H9 (cell line): ENCODE measurements at regions not wholly inside any gene's neighbourhood (a gene's known extent, or its start where the extent isn't known, plus 50 kb on each side); places are given as distances from the start of the nearest gene placed in this dataset.

Experiments used
- DNase-seq: peaks from one replicate; pipeline ENCODE4 v3.0.0-alpha.2; 2017
- H2AFZ ChIP-seq: one replicate; pipeline ENCODE4 v1.6.1; 2013; ENCODE audit warnings: mild to moderate bottlenecking, low read length, control low read depth, moderate library complexity
- H2AK5ac ChIP-seq: 2 replicates; pipeline ENCODE4 v1.6.1; 2013; ENCODE audit warnings: low read length, control low read depth, mixed read lengths; ENCODE audit not compliant: insufficient read length
- H2BK120ac ChIP-seq: one replicate; pipeline ENCODE4 v1.6.1; 2013; ENCODE audit warnings: low read depth, mild to moderate bottlenecking, low read length, control low read depth, inconsistent platforms; ENCODE audit not compliant: poor library complexity, severe bottlenecking
- H2BK12ac ChIP-seq: 2 replicates; pipeline ENCODE4 v1.6.1; 2013; ENCODE audit warnings: low read length, control low read depth, mixed read lengths, low read depth; ENCODE audit not compliant: insufficient read length
- H2BK15ac ChIP-seq: 2 replicates; pipeline ENCODE4 v1.6.1; 2013; ENCODE audit warnings: low read depth, low read length, control low read depth
- H2BK20ac ChIP-seq: one replicate; pipeline ENCODE4 v1.6.1; 2013; ENCODE audit warnings: low read depth, mild to moderate bottlenecking, low read length, control low read depth, inconsistent platforms; ENCODE audit not compliant: poor library complexity, severe bottlenecking
- H2BK5ac ChIP-seq: 2 replicates; pipeline ENCODE4 v1.6.1; 2013; ENCODE audit warnings: low read length, control low read depth, mixed read lengths; ENCODE audit not compliant: insufficient read length
- H3K14ac ChIP-seq: 2 replicates; pipeline ENCODE4 v1.6.1; 2013; ENCODE audit warnings: low read length, control low read depth; ENCODE audit not compliant: insufficient read depth
- H3K18ac ChIP-seq: 2 replicates; pipeline ENCODE4 v1.6.1; 2013; ENCODE audit warnings: low read depth, mild to moderate bottlenecking, mixed read lengths, low read length, control low read depth; ENCODE audit not compliant: insufficient read length
- H3K23ac ChIP-seq: 2 replicates; pipeline ENCODE4 v1.6.1; 2013; ENCODE audit warnings: low read length, control low read depth, mixed read lengths, low read depth; ENCODE audit not compliant: insufficient read length
- H3K23me2 ChIP-seq: 2 replicates; pipeline ENCODE4 v1.6.1; 2013; ENCODE audit warnings: low read depth, mild to moderate bottlenecking, mixed read lengths, low read length, control low read depth; ENCODE audit not compliant: insufficient read length, poor library complexity, severe bottlenecking
- H3K27ac ChIP-seq: 2 replicates; pipeline ENCODE4 v1.5.1; 2013; ENCODE audit warnings: low read length, control low read depth, mixed read lengths, low read depth; ENCODE audit not compliant: insufficient read length
- H3K27me3 ChIP-seq: 2 replicates; pipeline ENCODE4 v1.6.1; 2013; ENCODE audit warnings: low read length, control low read depth, inconsistent platforms; ENCODE audit not compliant: insufficient read depth
- H3K4ac ChIP-seq: 2 replicates; pipeline ENCODE4 v1.6.1; 2013; ENCODE audit warnings: low read depth, mild to moderate bottlenecking, control low read depth, inconsistent platforms, low read length, moderate library complexity
- H3K4me1 ChIP-seq: 2 replicates; pipeline ENCODE4 v1.6.1; 2013; ENCODE audit warnings: low read length, control low read depth, inconsistent platforms; ENCODE audit not compliant: insufficient read depth
- H3K4me2 ChIP-seq: 2 replicates; pipeline ENCODE4 v1.6.1; 2013; ENCODE audit warnings: low read length, control low read depth, mixed read lengths; ENCODE audit not compliant: insufficient read length, insufficient read depth
- H3K56ac ChIP-seq: 2 replicates; pipeline ENCODE4 v1.6.1; 2013; ENCODE audit warnings: low read depth, mild to moderate bottlenecking, mixed read lengths, low read length, control low read depth; ENCODE audit not compliant: insufficient read length
- H3K79me1 ChIP-seq: 2 replicates; pipeline ENCODE4 v1.6.1; 2013; ENCODE audit warnings: low read depth, mild to moderate bottlenecking, moderate library complexity, low read length, control low read depth, inconsistent platforms; ENCODE audit not compliant: insufficient read depth, poor library complexity, severe bottlenecking
- H3K79me2 ChIP-seq: 2 replicates; pipeline ENCODE4 v1.6.1; 2013; ENCODE audit warnings: low read length, control low read depth, inconsistent platforms; ENCODE audit not compliant: insufficient read depth
- H3K9ac ChIP-seq: 2 replicates; pipeline ENCODE4 v1.6.1; 2013; ENCODE audit warnings: low read length, control low read depth, mixed read lengths; ENCODE audit not compliant: insufficient read length; ENCODE audit errors: extremely low read depth
- H3K9me3 ChIP-seq: one replicate; pipeline ENCODE4 v1.6.1; 2013; ENCODE audit warnings: low read depth, low read length, inconsistent platforms; ENCODE audit not compliant: control insufficient read depth
- H3T11ph ChIP-seq: one replicate; pipeline ENCODE4 v1.6.1; 2013; ENCODE audit warnings: mild to moderate bottlenecking, low read length, control low read depth, inconsistent platforms
- H4K20me1 ChIP-seq: one replicate; pipeline ENCODE4 v1.6.1; 2013; ENCODE audit not compliant: control insufficient read depth, insufficient read length, insufficient read depth
- H4K5ac ChIP-seq: 2 replicates; pipeline ENCODE4 v1.6.1; 2013; ENCODE audit warnings: low read depth, mild to moderate bottlenecking, mixed read lengths, low read length, control low read depth; ENCODE audit not compliant: insufficient read length
- H4K8ac ChIP-seq: replicated peaks from 2 replicates; pipeline ENCODE4 v1.6.1; 2013; ENCODE audit warnings: low read length, control low read depth, mixed read lengths, low read depth; ENCODE audit not compliant: insufficient read length
- H4K91ac ChIP-seq: 2 replicates; pipeline ENCODE4 v1.6.1; 2013; ENCODE audit warnings: low read depth, mild to moderate bottlenecking, moderate library complexity, mixed read lengths, low read length, control low read depth; ENCODE audit not compliant: insufficient read length
- H3K27ac Mint-ChIP-seq, 3 experiments: 2 replicates in 2 of 3; 3 replicates in 1 of 3; pipeline ENCODE4 v1.8.0; 2020 to 2021; ENCODE audit warnings: mixed read lengths in 3 of 3, mild to moderate bottlenecking in 1 of 3, moderate library complexity in 1 of 3
- H3K27me3 Mint-ChIP-seq: 2 replicates; pipeline ENCODE4 v1.8.0; 2021; ENCODE audit warnings: low read depth, mild to moderate bottlenecking, moderate library complexity, mixed read lengths
- H3K36me3 Mint-ChIP-seq, 3 experiments: 2 replicates in 2 of 3; 3 replicates in 1 of 3; pipeline ENCODE4 v1.8.0; 2020 to 2021; ENCODE audit warnings: low read depth in 3 of 3, mixed read lengths in 3 of 3; ENCODE audit not compliant: insufficient read depth in 1 of 3
- H3K4me1 Mint-ChIP-seq, 2 experiments: 2 replicates each; pipeline ENCODE4 v1.8.0; 2020; ENCODE audit warnings: mixed read lengths in 2 of 2
- H3K4me3 Mint-ChIP-seq, 2 experiments: 2 replicates in 1 of 2; 3 replicates in 1 of 2; pipeline ENCODE4 v1.8.0; 2020 to 2021; ENCODE audit warnings: mild to moderate bottlenecking in 2 of 2, mixed read lengths in 2 of 2, moderate library complexity in 1 of 2
- H3K9me3 Mint-ChIP-seq, 2 experiments: 2 replicates in 1 of 2; 3 replicates in 1 of 2; pipeline ENCODE4 v1.8.0; 2020; ENCODE audit warnings: mild to moderate bottlenecking in 2 of 2, mixed read lengths in 2 of 2, moderate library complexity in 1 of 2
- WGBS: extraction: QIAGEN DNeasy Blood & Tissue Kit; methylation state at CpG from one replicate; pipeline ENCODE4 v1.1.7; 2013; ENCODE audit warnings: missing lambda C conversion rate, low lambda C conversion rate, mixed read lengths; ENCODE audit not compliant: insufficient read length; ENCODE audit errors: extremely low coverage; 5-methylcytosine and 5-hydroxymethylcytosine counted together
- TF ChIP-seq, protein P1 (sequence below): fragments of 200-600 bp; sonication (generic); conservative IDR thresholded peaks from 3 replicates; pipeline ENCODE4 v1.8.0; 2021; ENCODE audit warnings: antibody characterized with exemption, mild to moderate bottlenecking

DNA sequence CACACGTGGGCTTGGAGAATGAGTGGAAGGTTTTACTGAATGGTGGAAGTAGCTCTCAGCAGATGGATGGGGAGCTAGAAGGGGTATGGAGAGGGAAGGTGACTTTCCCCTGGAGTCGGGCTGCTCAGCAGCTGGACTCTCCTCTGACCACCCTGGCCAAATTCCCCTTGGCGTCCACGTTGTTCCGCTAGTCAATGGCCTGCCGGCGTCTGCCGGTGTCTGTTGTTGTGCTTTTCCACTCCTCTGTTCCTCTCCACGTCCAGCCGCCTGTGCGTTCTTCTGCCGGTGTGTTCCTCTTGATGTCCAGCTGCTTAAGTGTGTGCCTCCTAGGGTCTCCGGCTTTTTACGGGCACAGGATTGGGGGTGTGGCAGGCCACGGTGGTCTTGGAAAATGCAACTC lies 203.5 kb downstream of the MYRFL start:
- TF ChIP-seq, protein P1, sequence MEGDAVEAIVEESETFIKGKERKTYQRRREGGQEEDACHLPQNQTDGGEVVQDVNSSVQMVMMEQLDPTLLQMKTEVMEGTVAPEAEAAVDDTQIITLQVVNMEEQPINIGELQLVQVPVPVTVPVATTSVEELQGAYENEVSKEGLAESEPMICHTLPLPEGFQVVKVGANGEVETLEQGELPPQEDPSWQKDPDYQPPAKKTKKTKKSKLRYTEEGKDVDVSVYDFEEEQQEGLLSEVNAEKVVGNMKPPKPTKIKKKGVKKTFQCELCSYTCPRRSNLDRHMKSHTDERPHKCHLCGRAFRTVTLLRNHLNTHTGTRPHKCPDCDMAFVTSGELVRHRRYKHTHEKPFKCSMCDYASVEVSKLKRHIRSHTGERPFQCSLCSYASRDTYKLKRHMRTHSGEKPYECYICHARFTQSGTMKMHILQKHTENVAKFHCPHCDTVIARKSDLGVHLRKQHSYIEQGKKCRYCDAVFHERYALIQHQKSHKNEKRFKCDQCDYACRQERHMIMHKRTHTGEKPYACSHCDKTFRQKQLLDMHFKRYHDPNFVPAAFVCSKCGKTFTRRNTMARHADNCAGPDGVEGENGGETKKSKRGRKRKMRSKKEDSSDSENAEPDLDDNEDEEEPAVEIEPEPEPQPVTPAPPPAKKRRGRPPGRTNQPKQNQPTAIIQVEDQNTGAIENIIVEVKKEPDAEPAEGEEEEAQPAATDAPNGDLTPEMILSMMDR = no peak

More for the DNA sequence above, 203.5 kb downstream of the MYRFL start:
- Histone ChIP-seq H3K79me2 (no peaks in the 10 kb centered on the region), H3K4ac (no peak overlapping the region), H3K23me2 (no peaks in the 10 kb centered on the region), H2BK12ac (no peak overlapping the region), H4K8ac (no peak overlapping the region), H2AFZ (no peak overlapping the region), H3K56ac (no peak overlapping the region), H2BK120ac (no peak overlapping the region), H4K5ac (no peak overlapping the region), H2BK20ac (no peak overlapping the region), H3K14ac (no peak overlapping the region), H3K27me3 (no peaks in the 10 kb centered on the region), H2BK5ac (no peak overlapping the region), H3T11ph (no peak overlapping the region), H3K9ac (no peak overlapping the region), H2AK5ac (no peak overlapping the region), H4K91ac (no peak overlapping the region), H3K18ac (no peak overlapping the region), H3K79me1 (no peaks in the 10 kb centered on the region), H2BK15ac (no peak overlapping the region), H3K4me1 (no peaks in the 10 kb centered on the region; the same call in 1 of the 2 replicates), H3K23ac (no peak overlapping the region), H4K20me1 (no peaks in the 10 kb centered on the region), H3K9me3 (no peaks in the 10 kb centered on the region), H3K4me2 (no peak overlapping the region), H3K27ac (no peak overlapping the region)
- Mint-ChIP-seq H3K36me3 (peaks cover 0 to 6% (median 0%) of the 10 kb centered on the region in 3 experiments; a peak in 2 of 7 replicates), H3K4me1 (peaks cover 9 to 18% of the 10 kb centered on the region in 2 experiments), H3K27me3 (no peaks in the 10 kb centered on the region), H3K27ac (no peak overlapping the region), H3K9me3 (peaks cover 4 to 8% of the 10 kb centered on the region in 2 experiments; a peak in 4 of 5 replicates), H3K4me3 (no peak overlapping the region)
- WGBS = no CpG with 5 or more reads among the region's 15 CpGs
- no peak for DNase-seq
